Cerebellar cortex (tissue), 1 donor: ENCODE measurements at regions not wholly inside any gene's neighbourhood (a gene's known extent, or its start where the extent isn't known, plus 50 kb on each side); places are given as distances from the start of the nearest gene placed in this dataset.
"Not testable (repeated sequence)": the region's sequence is repeated elsewhere in the genome, so short reads cannot be mapped to it uniquely, and the experiment has no call there.

Experiments used
- DNase-seq: peaks from one replicate; pipeline ENCODE4 v3.0.0-alpha.2; 2015; ENCODE audit warnings: low spot score

DNA sequence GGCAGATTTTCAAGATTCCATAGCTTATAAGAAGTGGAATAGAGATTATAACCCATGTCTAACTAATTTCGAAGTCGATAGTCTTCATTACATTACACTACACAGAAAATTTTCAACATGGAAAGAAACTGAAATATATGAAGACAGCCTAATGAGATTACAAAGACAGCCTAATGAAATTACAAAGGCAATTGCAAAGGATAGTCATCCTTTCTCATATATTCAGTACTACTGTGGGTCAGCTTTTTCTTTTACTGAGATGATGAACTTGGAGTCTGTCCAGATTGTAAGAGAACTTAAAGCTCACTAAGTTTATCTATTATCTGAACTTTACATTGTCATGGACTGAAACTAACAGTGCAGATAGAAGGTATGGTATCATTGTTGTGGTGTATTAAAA, 304.4 kb upstream of the MBL2 start:
- no peak for DNase-seq

DNA sequence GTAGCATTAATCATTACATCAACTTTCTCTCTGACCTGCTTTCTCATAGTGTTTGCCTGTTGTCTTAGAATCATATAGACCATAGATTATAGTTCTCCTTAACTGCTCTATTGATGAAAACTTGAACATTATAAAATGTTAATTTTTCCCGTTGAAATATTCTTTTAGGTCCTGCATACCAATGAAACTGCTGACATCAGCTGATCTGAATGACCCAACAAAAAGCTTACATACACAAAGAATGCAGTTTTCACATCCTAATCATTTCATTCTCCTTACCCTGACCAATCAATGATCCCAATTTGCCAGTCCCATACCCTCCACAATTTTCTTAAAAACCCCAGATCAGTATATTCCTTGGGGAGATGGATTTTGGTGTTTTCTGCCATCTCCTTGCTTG, 302.9 kb upstream of the MBL2 start:
- no peak for DNase-seq

DNA sequence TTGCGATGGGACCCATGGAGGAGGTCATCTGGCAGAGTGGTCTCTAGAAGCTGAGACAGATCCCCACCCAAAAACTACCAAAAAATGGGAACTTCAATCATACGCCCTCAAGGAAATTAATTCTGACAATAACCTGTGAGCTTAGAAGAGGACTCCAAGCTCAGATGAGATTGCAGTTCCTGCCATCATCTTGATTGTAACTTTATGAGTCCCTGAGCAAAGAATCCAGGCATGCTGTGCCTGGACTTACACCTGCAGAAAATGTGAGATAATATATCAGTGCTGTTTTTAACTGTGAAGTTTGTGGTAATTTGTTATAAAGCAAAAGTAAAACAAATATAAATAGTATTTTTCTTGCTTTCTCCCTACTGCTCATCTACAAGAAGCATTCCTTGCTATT, 299.6 kb upstream of the MBL2 start:
- no peak for DNase-seq

DNA sequence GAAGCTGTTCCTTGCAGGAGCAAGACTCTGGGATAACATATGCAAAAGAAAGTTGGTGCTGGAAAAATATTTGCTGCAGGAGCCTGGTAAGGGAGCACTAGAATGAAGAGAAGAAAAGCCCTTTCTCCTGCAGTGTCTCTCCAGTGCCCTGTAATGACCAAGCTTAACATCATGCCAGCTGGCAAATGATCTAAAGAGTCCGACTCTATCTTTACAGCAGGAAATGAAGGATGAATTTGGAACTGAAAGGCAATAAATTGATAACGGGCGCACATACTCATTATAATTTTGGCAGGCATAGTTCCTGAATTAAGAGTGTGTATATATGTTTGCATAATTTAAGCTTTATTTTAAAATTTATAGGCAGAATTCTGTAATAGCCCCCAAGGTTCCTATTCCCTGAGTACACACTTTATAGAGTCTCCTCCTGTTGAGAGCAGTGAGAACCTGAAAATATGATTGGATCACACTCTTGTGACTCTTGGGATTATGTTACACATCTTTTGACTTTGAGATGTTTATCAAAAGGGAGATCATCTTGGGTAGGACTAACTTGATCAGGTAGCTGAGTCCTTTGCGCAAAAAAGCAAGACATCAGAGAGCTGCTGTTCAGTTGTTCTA, 299.0 kb upstream of the MBL2 start:
- no peak for DNase-seq

DNA sequence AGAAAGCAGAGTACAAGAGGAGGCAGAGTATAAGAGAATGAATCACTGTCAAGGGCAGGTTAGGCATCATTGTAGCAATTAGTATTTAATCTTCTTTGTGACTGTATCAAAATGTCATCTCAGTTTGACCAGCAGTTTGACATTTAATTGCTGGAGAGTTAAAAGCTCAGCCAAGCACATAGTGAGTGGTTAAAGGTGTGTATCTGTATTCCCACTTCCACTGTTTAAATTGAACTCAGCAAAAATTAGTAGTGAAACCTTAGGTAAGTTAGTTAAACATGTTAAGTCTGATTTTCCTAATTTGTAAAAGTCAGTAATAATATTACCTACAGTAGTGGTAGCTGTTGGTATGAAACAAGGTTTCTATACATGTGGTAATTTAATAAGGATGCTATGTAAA, 296.4 kb upstream of the MBL2 start:
- no peak for DNase-seq

DNA sequence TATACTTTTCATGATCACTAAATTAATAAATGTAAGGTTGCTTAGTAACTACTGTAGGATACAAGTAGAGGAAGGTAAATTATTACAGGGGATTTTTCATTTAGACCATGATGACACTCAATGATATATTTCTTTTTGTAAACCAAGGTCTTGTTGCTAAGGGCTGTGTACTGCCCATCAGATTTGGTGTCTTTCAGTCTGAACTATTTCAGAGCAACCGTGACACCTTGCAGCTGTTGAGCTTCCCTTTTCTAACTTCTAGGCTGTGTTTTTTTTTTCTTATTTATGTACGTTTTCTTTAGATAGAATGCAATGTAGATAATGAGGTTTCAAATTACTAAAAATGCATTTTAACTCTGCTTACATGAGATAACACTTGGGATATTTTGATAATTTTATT, 292.0 kb upstream of the MBL2 start:
- no peak for DNase-seq

- no peak for DNase-seq
These were observed 291.2 kb upstream of the MBL2 start for GRCh38 chr10:53063805-53064204.

DNA sequence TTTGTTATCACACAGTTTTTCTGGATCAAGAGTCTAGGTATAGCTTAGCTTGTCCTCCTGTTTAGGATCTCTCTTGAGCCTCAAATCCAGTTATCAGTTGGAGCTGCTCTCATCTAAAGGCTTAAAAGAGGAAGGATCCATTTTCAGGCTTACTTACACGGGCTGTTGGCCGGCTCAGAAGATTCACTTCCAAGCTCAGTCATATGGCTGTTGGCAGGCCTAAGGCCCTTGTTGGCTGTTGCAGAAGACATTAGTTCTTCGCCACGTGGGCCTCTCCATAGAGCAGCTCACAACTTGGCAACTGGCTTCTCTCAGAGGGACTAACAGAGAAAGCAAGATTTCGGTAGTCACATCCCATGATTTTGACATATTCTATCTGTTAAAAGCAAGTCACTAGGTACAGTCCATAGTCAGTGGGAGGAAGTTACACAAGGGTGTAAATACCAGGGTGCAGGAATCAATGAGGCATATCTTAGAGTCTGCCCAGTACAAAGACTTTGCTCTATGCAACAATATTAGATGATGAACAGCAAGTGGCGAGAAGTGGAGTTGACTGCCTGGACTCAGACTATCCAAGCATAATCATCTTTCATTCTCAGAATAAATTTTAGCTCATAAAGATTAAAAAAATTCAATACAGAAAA, 280.1 kb upstream of the MBL2 start:
- DNase-seq = no peak

DNA sequence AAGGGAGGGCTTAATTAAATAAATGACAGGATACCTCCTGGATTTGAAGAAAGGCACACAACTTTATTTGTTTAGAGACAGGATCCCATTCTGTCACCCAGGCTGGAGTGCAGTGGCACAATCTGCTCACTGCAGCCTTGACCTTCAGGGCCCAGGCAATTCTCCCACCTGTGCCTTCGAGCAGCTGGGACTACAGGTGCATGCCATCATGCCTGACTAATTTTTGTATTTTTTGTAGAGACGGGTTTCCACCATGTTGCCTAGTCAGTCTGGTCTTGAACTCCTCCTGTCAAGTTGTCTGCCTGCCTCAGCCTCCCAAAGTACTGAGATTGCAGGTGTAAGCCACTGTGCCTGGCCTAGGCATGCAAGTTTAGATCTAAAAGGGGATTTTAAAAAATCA, 272.7 kb upstream of the MBL2 start:
- DNase-seq = no peak

DNA sequence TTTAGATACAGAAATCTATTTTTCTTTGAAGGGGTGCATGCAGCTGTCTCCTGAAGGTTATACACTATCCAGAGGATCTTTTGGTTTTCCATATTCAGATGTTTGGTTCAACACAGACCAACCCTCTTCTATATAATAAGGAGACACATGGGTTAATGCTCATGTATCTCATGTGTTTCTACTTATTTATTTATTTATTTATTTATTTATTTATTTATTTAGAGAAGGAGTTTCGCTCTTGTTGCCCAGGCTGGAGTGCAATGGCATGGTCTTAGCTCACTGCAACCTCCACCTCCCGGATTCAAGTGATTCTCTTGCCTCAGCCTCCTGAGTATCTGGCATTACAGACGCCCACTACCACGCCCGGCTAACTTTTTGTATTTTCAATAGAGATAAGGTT, 263.2 kb upstream of the MBL2 start:
- DNase-seq = not testable (repeated sequence)

DNA sequence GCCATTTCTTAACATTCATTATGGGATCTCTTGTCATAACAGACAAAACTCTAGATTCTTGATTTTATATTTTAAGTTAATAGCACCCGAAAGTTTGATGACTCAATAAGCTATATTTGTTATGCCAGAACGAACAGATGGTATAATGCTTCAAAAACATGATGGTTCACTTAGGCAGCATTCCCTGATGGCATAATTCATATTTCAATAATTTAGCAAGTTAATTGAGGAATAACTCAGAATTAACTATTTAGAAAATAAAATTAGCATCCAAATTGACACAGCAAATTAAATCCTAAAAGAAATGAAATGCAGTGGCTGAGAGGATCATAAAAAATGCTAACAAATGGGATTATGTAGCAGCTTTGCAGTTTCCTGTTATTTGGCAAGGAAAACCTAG, 260.8 kb upstream of the MBL2 start:
- no peak for DNase-seq

- DNase-seq = not testable (repeated sequence)
These were observed 257.6 kb upstream of the MBL2 start for GRCh38 chr10:53029872-53030849.

- DNase-seq = no peak
These were observed 256.9 kb upstream of the MBL2 start for GRCh38 chr10:53029449-53029848.

GRCh38 chr10:53025765-53026164, 253.2 kb upstream of the MBL2 start:
- not testable (repeated sequence) for DNase-seq

DNA sequence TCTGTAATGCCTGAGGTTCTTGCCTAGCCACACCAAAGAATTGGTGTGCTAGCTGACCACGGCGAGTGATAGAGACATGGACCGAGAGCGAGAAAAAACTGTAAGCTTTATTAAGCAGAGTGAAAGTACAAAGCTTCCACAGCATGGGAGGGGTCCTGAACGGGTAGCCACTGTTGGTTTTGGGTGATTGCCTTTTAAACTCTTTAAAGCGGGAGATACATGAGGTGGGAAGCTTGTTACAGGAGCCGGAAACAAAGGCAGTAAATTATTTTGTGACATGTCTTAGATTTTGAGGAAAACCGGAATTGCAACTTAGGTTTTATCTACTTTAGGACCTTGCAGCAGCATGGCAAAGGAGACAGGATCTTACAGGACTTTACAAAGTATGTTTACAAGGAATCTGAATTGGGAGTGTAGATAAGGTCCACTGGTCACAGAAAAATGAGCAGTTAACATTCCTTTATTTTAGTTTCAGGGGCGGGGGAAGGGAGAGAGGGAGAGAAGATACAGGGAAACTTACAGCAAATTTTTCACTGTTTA, 252.7 kb upstream of the MBL2 start:
- DNase-seq = no peak

- no peak for DNase-seq
These were observed 250.8 kb upstream of the MBL2 start for GRCh38 chr10:53023411-53023810.

- DNase-seq = no peak
These were observed 250.1 kb upstream of the MBL2 start for GRCh38 chr10:53022611-53023088.

DNA sequence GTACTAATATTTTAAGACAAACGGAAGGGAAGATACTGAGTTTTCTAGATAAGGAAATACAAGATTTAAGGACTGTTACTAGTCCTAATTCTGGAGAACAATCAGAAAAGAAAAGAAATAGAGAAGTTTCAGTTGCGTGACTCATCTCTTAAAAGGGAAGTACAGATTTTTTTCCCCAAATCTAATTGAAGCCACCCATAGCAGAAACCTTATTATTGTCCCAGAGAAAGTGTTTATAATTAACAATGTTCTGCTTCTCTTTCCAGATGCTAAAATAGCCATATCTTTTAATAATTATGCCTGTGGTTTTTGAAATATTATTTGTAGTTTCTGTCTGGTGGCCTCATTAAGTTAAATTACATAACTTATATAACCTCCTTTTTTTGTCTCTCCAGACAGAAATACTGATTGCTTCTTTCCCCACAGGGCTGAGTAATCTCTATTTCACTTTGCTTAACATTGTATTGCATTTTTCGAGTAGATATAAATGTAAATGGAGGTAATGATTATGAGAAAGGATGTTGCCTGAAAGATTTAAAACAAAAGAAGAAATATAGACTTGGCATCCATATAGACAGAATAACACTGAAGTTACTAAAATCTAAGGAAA, 240.7 kb upstream of the MBL2 start:
- no peak for DNase-seq

GRCh38 chr10:53009961-53010907, 237.7 kb upstream of the MBL2 start:
- no peak for DNase-seq

- no peak for DNase-seq
These were observed 234.9 kb upstream of the MBL2 start for GRCh38 chr10:53007527-53007842.
